ENCODE measurements at regions not wholly inside any gene's neighbourhood (a gene's known extent, or its start where the extent isn't known, plus 50 kb on each side); places are given as distances from the start of the nearest gene placed in this dataset.

DNA sequence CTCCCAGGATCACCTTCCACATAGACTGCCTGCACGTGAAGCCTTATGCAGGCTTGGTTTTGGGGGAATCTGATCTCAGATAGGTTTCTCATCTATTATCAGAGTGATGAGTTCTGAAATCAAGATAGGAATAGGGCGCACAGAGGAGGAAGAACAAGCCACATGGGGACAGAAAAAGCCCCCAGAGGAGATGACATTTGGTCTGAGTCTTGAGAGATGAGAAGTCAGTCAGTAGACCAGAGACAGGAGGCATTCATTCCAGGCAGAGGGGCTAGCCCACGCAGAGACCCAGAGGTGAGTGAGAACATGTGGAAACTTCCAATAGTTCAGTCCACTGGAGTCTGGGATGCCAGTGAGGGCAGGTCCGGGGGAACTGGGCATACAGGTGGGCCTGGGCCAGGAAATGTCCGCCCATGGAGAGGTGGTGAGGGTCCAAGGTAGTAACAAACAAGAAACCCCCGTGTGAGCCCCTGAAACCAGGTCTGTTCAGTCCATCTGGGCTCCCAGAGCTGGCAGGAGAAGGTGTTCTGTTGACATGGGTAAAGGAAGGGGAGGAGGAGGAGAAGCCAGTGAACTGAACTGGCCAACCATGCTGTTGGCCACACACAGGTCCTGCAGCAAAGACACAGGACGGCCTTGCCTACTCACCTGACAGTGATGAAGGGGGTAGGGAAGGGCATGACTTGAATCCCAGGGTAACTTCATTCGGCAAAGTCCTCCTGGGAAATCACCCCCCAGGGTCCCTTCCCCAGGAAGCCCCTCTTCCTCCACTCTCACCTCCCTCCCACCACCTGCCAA, 69.3 kb upstream of the SMNDC1 start (continued):
- no peak for TF ChIP-seq BCL3 (IDR thresholded peaks at IDR 0.05; ENCODE audit: borderline replicate concordance, insufficient read depth, low read depth, low read length, poor library complexity, severe bottlenecking)
- TF ChIP-seq PBX3 (IDR thresholded peaks at IDR 0.05; ENCODE audit: insufficient replicate concordance, low read depth, low read length), result no peak
- no peak for TF ChIP-seq WRNIP1 (IDR thresholded peaks at IDR 0.05; ENCODE audit: borderline replicate concordance, low read depth, low read length)
- TF ChIP-seq, protein P1, sequence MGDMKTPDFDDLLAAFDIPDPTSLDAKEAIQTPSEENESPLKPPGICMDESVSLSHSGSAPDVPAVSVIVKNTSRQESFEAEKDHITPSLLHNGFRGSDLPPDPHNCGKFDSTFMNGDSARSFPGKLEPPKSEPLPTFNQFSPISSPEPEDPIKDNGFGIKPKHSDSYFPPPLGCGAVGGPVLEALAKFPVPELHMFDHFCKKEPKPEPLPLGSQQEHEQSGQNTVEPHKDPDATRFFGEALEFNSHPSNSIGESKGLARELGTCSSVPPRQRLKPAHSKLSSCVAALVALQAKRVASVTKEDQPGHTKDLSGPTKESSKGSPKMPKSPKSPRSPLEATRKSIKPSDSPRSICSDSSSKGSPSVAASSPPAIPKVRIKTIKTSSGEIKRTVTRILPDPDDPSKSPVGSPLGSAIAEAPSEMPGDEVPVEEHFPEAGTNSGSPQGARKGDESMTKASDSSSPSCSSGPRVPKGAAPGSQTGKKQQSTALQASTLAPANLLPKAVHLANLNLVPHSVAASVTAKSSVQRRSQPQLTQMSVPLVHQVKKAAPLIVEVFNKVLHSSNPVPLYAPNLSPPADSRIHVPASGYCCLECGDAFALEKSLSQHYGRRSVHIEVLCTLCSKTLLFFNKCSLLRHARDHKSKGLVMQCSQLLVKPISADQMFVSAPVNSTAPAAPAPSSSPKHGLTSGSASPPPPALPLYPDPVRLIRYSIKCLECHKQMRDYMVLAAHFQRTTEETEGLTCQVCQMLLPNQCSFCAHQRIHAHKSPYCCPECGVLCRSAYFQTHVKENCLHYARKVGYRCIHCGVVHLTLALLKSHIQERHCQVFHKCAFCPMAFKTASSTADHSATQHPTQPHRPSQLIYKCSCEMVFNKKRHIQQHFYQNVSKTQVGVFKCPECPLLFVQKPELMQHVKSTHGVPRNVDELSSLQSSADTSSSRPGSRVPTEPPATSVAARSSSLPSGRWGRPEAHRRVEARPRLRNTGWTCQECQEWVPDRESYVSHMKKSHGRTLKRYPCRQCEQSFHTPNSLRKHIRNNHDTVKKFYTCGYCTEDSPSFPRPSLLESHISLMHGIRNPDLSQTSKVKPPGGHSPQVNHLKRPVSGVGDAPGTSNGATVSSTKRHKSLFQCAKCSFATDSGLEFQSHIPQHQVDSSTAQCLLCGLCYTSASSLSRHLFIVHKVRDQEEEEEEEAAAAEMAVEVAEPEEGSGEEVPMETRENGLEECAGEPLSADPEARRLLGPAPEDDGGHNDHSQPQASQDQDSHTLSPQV (IDR thresholded peaks at IDR 0.05), result no peak
